ENCODE measurements at regions not wholly inside any gene's neighbourhood (a gene's known extent, or its start where the extent isn't known, plus 50 kb on each side); places are given as distances from the start of the nearest gene placed in this dataset.
A peak's percentile ranks its signal among the peaks of the same experiment; 100 is the strongest.

DNA sequence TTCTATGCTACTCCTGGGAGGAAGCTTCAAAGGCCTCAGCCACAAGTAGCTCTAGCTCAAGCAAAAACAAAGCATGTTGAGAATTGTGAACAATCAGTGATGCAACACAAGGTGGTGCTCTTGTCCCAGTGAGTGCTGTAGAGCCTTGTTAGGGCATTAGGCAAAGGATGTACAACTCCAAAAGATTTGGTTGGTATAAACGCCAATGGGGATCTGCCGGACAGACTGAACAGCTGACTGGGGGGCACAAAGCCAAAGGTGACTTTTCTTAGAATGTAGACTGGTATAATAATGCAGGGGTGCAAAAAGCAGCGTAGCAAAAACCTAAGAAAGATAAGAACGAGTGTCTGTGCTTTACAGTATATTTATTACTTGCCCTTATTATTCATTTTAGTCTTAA lies 62.6 kb upstream of the ALB start:
- TF ChIP-seq CTCF (IDR thresholded peaks at IDR 0.05) (peak; percentile 64), POLR2AphosphoS5 (IDR thresholded peaks at IDR 0.05; ENCODE audit: low read depth, low read length) (no peak), TCF7L2 (IDR thresholded peaks at IDR 0.05; ENCODE audit: low read depth, low read length) (no peak), SIN3A (IDR thresholded peaks at IDR 0.05; ENCODE audit: borderline replicate concordance, insufficient read depth, low read depth, low read length) (no peak)
- TF ChIP-seq, protein P1, sequence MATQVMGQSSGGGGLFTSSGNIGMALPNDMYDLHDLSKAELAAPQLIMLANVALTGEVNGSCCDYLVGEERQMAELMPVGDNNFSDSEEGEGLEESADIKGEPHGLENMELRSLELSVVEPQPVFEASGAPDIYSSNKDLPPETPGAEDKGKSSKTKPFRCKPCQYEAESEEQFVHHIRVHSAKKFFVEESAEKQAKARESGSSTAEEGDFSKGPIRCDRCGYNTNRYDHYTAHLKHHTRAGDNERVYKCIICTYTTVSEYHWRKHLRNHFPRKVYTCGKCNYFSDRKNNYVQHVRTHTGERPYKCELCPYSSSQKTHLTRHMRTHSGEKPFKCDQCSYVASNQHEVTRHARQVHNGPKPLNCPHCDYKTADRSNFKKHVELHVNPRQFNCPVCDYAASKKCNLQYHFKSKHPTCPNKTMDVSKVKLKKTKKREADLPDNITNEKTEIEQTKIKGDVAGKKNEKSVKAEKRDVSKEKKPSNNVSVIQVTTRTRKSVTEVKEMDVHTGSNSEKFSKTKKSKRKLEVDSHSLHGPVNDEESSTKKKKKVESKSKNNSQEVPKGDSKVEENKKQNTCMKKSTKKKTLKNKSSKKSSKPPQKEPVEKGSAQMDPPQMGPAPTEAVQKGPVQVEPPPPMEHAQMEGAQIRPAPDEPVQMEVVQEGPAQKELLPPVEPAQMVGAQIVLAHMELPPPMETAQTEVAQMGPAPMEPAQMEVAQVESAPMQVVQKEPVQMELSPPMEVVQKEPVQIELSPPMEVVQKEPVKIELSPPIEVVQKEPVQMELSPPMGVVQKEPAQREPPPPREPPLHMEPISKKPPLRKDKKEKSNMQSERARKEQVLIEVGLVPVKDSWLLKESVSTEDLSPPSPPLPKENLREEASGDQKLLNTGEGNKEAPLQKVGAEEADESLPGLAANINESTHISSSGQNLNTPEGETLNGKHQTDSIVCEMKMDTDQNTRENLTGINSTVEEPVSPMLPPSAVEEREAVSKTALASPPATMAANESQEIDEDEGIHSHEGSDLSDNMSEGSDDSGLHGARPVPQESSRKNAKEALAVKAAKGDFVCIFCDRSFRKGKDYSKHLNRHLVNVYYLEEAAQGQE (IDR thresholded peaks at IDR 0.05; ENCODE audit: insufficient read depth in 1 of 2, low read depth in 2 of 2, low read length in 1 of 2) = no peak

Data from Panc1 (cell line).